Hepatocyte (in vitro differentiated cells): ENCODE measurements at regions not wholly inside any gene's neighbourhood (a gene's known extent, or its start where the extent isn't known, plus 50 kb on each side); places are given as distances from the start of the nearest gene placed in this dataset.

Source experiments
- DNase-seq: peaks from one replicate; pipeline ENCODE4 v3.0.0-alpha.2; 2016; ENCODE audit warnings: low spot score
- H2AFZ ChIP-seq: fragments of 200-600 bp; sonication (generic); 2 replicates; pipeline ENCODE4 v1.6.0; 2016; ENCODE audit warnings: antibody characterized with exemption, mild to moderate bottlenecking
- H3K27ac ChIP-seq: fragments of 200-600 bp; sonication (generic); 2 replicates; pipeline ENCODE4 v1.5.1; 2016; ENCODE audit warnings: mild to moderate bottlenecking
- H3K27me3 ChIP-seq: fragments of 200-600 bp; sonication (generic); 2 replicates; pipeline ENCODE4 v1.6.1; 2016
- H3K36me3 ChIP-seq: fragments of 200-600 bp; sonication (generic); replicated peaks from 2 replicates; pipeline ENCODE4 v1.5.1; 2016; ENCODE audit warnings: low read depth; ENCODE audit not compliant: insufficient read depth
- H3K4me1 ChIP-seq: fragments of 200-600 bp; sonication (generic); 2 replicates; pipeline ENCODE4 v1.5.1; 2016; ENCODE audit warnings: mild to moderate bottlenecking, moderate library complexity; ENCODE audit not compliant: insufficient read depth
- H3K4me2 ChIP-seq: fragments of 200-600 bp; sonication (generic); 2 replicates; pipeline ENCODE4 v1.6.0; 2016
- H3K4me3 ChIP-seq: fragments of 200-600 bp; sonication (generic); 2 replicates; pipeline ENCODE4 v1.5.1; 2016; ENCODE audit warnings: mild to moderate bottlenecking
- H3K79me2 ChIP-seq: fragments of 200-600 bp; sonication (generic); 2 replicates; pipeline ENCODE4 v1.6.0; 2017; ENCODE audit warnings: mild to moderate bottlenecking
- H3K9me2 ChIP-seq: fragments of 200-600 bp; sonication (generic); replicated peaks from 2 replicates; pipeline ENCODE4 v1.6.0; 2017; ENCODE audit warnings: mild to moderate bottlenecking; ENCODE audit not compliant: insufficient read depth
- H3K9me3 ChIP-seq: fragments of 200-600 bp; sonication (generic); 2 replicates; pipeline ENCODE4 v1.5.1; 2016; ENCODE audit warnings: low read depth, mild to moderate bottlenecking
- H4K20me1 ChIP-seq: fragments of 200-600 bp; sonication (generic); 2 replicates; pipeline ENCODE4 v1.6.0; 2016; ENCODE audit warnings: mild to moderate bottlenecking; ENCODE audit not compliant: insufficient read depth, poor library complexity, severe bottlenecking
- CTCF ChIP-seq: fragments of 200-600 bp; sonication (generic); IDR thresholded peaks from 2 replicates; pipeline ENCODE4 v1.5.1; 2016; ENCODE audit warnings: antibody characterized with exemption, mild to moderate bottlenecking; ENCODE audit not compliant: poor library complexity
- EZH2 ChIP-seq: fragments of 200-600 bp; sonication (generic); IDR thresholded peaks from 2 replicates; pipeline ENCODE4 v1.6.1; 2016; ENCODE audit warnings: antibody characterized with exemption, mild to moderate bottlenecking, borderline replicate concordance
- EZH2phosphoT487 ChIP-seq: fragments of 200-600 bp; sonication (generic); IDR thresholded peaks from one replicate; pipeline ENCODE4 v1.6.1; 2018; ENCODE audit warnings: antibody characterized with exemption, mild to moderate bottlenecking, low read depth, moderate library complexity; ENCODE audit not compliant: unreplicated experiment, severe bottlenecking
- WGBS: methylation state at CpG from one replicate; pipeline ENCODE4 v1.1.6; 2016; ENCODE audit warnings: low lambda C conversion rate; ENCODE audit errors: missing lambda C conversion rate; 5-methylcytosine and 5-hydroxymethylcytosine counted together

GRCh38 chr9:26415528-26415927 lies 477.1 kb downstream of the CAAP1 start:
- WGBS = 80% methylated on average over 3 of the region's 3 CpGs
- Histone ChIP-seq H2AFZ (no peak overlapping the region), H3K79me2 (no peaks in the 10 kb centered on the region), H4K20me1 (no peaks in the 10 kb centered on the region), H3K4me2 (no peak overlapping the region), H3K4me3 (no peak overlapping the region), H3K27ac (no peak overlapping the region), H3K9me2 (no peaks in the 10 kb centered on the region), H3K27me3 (no peaks in the 10 kb centered on the region), H3K9me3 (no peaks in the 10 kb centered on the region), H3K36me3 (no peaks in the 10 kb centered on the region), H3K4me1 (no peaks in the 10 kb centered on the region)
- DNase-seq = no peak
- TF ChIP-seq EZH2phosphoT487 (no peak), EZH2 (no peak), CTCF (no peak)

GRCh38 chr9:26413611-26414010 lies 479.0 kb downstream of the CAAP1 start:
- Histone ChIP-seq H3K4me3 (no peak overlapping the region), H3K4me2 (no peak overlapping the region), H3K79me2 (no peaks in the 10 kb centered on the region), H3K27me3 (no peaks in the 10 kb centered on the region), H3K36me3 (no peaks in the 10 kb centered on the region), H3K4me1 (no peaks in the 10 kb centered on the region), H4K20me1 (no peaks in the 10 kb centered on the region), H3K9me2 (no peaks in the 10 kb centered on the region), H3K27ac (no peak overlapping the region), H2AFZ (no peak overlapping the region), H3K9me3 (no peaks in the 10 kb centered on the region)
- no peak for DNase-seq
- TF ChIP-seq EZH2 (no peak), CTCF (no peak), EZH2phosphoT487 (no peak)
- WGBS = 63% methylated on average over 4 of the region's 4 CpGs

GRCh38 chr9:26412446-26412845 lies 480.2 kb downstream of the CAAP1 start:
- Histone ChIP-seq H3K4me3 (no peak overlapping the region), H3K9me3 (no peaks in the 10 kb centered on the region), H3K27me3 (no peaks in the 10 kb centered on the region), H3K79me2 (no peaks in the 10 kb centered on the region), H3K4me1 (no peaks in the 10 kb centered on the region), H3K9me2 (no peaks in the 10 kb centered on the region), H4K20me1 (no peaks in the 10 kb centered on the region), H3K4me2 (no peak overlapping the region), H3K36me3 (no peaks in the 10 kb centered on the region), H2AFZ (no peak overlapping the region), H3K27ac (no peak overlapping the region)
- DNase-seq = no peak
- 78% methylated on average over 1 of the region's 1 CpG for WGBS
- TF ChIP-seq EZH2phosphoT487 = no peak
- TF ChIP-seq EZH2 = no peak
- no peak for TF ChIP-seq CTCF

- Histone ChIP-seq H4K20me1 (no peaks in the 10 kb centered on the region), H3K4me1 (no peaks in the 10 kb centered on the region), H3K9me3 (no peaks in the 10 kb centered on the region), H3K9me2 (no peaks in the 10 kb centered on the region), H3K27ac (no peak overlapping the region), H2AFZ (no peak overlapping the region), H3K36me3 (no peaks in the 10 kb centered on the region), H3K4me3 (no peak overlapping the region), H3K27me3 (no peaks in the 10 kb centered on the region), H3K79me2 (no peaks in the 10 kb centered on the region), H3K4me2 (no peak overlapping the region)
- no peak for DNase-seq
- no peak for TF ChIP-seq EZH2phosphoT487
- no peak for TF ChIP-seq EZH2
- no peak for TF ChIP-seq CTCF
- 79% methylated on average over 2 of the region's 2 CpGs for WGBS
Observed at GRCh38 chr9:26406676-26407075, 485.9 kb downstream of the CAAP1 start.
